Stomach (tissue), 8 donors: ENCODE measurements at regions not wholly inside any gene's neighbourhood (a gene's known extent, or its start where the extent isn't known, plus 50 kb on each side); places are given as distances from the start of the nearest gene placed in this dataset.
A peak's percentile ranks its signal among the peaks of the same experiment; 100 is the strongest.

Experiments used
- DNase-seq, 2 donors: peaks; one replicate each; pipeline versions ENCODE4 v3.0.0 to v3.0.0-alpha.2; 2013 to 2019
- H3K27ac ChIP-seq, 5 donors: fragments of 200-600 bp in 4 of 5; sonication (generic) in 4 of 5; one replicate each; pipeline ENCODE4 v1.5.1; 2013 to 2019; ENCODE audit warnings: mild to moderate bottlenecking in 1 of 5, moderate library complexity in 1 of 5
- H3K27me3 ChIP-seq, 3 donors: fragments of 200-600 bp; sonication (generic); one replicate each; pipeline ENCODE4 v1.5.1; 2017 to 2019; ENCODE audit warnings: mixed run types in 1 of 3
- H3K36me3 ChIP-seq, 4 donors: fragments of 200-600 bp; sonication (generic); 1 replicate in 3 of 4; 2 replicates in 1 of 4; pipeline ENCODE4 v1.5.1; 2016 to 2019
- H3K4me1 ChIP-seq, 4 donors: fragments of 200-600 bp; sonication (generic); one replicate each; pipeline ENCODE4 v1.5.1; 2016 to 2019
- H3K4me3 ChIP-seq, 4 donors: fragments of 200-600 bp; sonication (generic) in 3 of 4; one replicate each; pipeline ENCODE4 v1.5.1; 2016 to 2019; ENCODE audit warnings: mild to moderate bottlenecking in 1 of 4
- H3K9me3 ChIP-seq, 4 donors: fragments of 200-600 bp; sonication (generic); one replicate each; pipeline ENCODE4 v1.5.1; 2016 to 2019
- EP300 ChIP-seq: sonication (generic); formaldehyde crosslinking; IDR thresholded peaks from one replicate; pipeline ENCODE4 v1.6.1; 2017; ENCODE audit warnings: antibody characterized with exemption
- POLR2A ChIP-seq, 4 donors: fragments of 450-650 bp; IDR thresholded peaks; one replicate each; pipeline ENCODE4 v1.6.1; 2016; ENCODE audit warnings: antibody characterized with exemption in 4 of 4, control low read depth in 2 of 4, mild to moderate bottlenecking in 1 of 4, moderate library complexity in 1 of 4
- POLR2AphosphoS5 ChIP-seq, 3 donors: sonication (generic); formaldehyde crosslinking; IDR thresholded peaks; one replicate each; pipeline ENCODE4 v1.6.1; 2016; ENCODE audit warnings: antibody characterized with exemption in 3 of 3
- WGBS, 5 donors: extraction: QIAGEN DNeasy Blood & Tissue Kit in 3 of 5; methylation state at CpG; one replicate each; pipeline versions ENCODE4 v1.1.5 to v1.1.7; 2013 to 2018; 5-methylcytosine and 5-hydroxymethylcytosine counted together
- intact Hi-C: fragments of 100-400 bp; cut with DNase I; formaldehyde crosslinking; loops from one replicate; pipeline ENCODE4 v1.15.1; 2023; ENCODE audit warnings: low total_unique reads
- TF ChIP-seq, protein P1 (sequence below), 7 experiments: fragments of 450-650 bp in 4 of 7; fragments of 200-600 bp in 3 of 7; sonication (generic) in 3 of 7; IDR thresholded peaks; one replicate each; pipeline ENCODE4 v1.5.1; 2016 to 2019; ENCODE audit warnings: antibody characterized with exemption in 7 of 7, control low read depth in 2 of 7, mild to moderate bottlenecking in 1 of 7
- donor health status: healthy with polysubstance abuse.
- donor health status: Bipolar disorder and iron deficiency.
- donor health status: healthy.

DNA sequence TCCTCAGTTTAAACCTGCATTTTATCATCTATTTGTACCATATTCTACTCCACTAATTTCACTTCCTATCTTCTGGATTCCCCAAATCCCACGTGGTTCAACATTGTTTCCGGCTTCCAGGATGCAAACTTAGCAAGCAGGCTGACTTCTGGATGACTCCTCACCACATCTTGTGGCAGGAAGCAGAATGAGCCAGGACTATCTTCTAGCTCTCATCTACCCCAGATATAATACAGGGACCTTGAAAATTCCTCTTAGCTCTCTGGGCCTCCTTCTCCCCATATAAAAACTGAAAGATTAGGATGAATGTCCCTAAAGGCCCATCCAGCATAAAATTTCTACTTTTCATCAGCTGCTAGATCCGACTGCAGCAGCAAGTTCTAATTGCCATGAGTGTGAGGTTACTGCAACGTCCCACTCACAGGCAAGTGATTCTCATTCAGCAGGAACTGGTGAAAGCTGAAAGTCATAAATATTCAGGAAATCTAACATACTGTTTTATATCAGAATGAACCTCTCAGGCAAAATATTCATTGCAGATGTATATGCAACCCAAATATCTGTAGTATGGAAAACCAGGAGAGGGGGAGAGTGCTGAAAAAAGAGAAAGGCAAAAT lies 93.4 kb downstream of the KCTD12 start:
- Histone ChIP-seq H3K4me3 (no peak overlapping the region), H3K9me3 (no peaks in the 10 kb centered on the region), H3K27me3 (no peaks in the 10 kb centered on the region), H3K4me1 (peaks cover 0 to 8% (median 0%) of the 10 kb centered on the region in 4 donors), H3K27ac (peak overlapping the region in 1 of 5 donors; percentile 32), H3K36me3 (no peaks in the 10 kb centered on the region)
- peak in 1 of 2 donors; percentile 83 for DNase-seq
- 30 to 64% (median 59%) methylated on average over 4 of the region's 4 CpGs for WGBS, 5 donors
- intact Hi-C loops, result no loop called here
- TF ChIP-seq POLR2A (IDR thresholded peaks at IDR 0.05) (no peak), POLR2AphosphoS5 (IDR thresholded peaks at IDR 0.05) (no peak), EP300 (no peak)

DNA sequence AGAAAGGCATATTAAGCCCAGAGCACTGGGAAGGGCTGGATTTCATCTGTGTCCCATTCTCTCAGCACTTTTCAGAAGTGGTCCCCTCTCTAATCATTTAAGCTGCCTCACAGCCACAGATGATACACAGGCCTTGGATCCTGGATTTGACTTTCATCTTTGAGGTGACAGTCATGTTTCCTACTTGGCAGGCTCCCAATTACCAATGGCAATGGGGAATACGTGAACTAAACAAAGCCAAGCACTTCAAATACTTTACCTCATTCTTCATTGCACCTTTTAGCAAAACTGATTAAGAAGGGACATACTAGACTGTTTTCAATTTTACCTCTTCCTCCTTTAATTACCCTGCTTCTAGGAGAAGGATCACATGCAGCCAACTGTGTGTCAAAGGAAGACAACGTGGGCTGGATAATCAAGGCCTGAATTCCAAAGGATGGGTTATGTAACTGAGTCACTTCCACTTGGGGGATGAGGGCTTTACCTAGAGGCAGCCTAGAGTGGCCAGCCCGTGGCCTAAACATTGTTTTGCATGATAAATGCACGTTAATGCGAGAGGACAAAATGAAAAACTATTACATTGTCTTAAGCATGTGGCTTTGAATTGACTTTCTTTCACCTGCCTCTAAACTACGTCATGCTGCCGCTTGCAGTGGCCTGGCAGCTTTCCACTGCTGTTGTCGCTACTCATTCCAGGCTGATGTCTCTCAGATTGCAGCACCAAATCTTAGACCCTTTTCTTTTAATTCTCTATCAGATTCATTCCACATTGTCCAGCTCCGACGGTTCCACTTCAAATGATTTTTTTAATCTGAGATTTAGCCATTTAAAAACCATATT lies 95.0 kb downstream of the KCTD12 start:
- Histone ChIP-seq H3K9me3 (no peaks in the 10 kb centered on the region), H3K36me3 (no peaks in the 10 kb centered on the region), H3K27me3 (no peaks in the 10 kb centered on the region), H3K27ac (no peak overlapping the region), H3K4me1 (peaks cover 0 to 8% (median 0%) of the 10 kb centered on the region in 4 donors), H3K4me3 (no peak overlapping the region)
- DNase-seq, result peak in 1 of 2 donors; percentile 57
- TF ChIP-seq POLR2A (IDR thresholded peaks at IDR 0.05) (no peak), EP300 (no peak), POLR2AphosphoS5 (IDR thresholded peaks at IDR 0.05) (no peak)
- TF ChIP-seq, protein P1, sequence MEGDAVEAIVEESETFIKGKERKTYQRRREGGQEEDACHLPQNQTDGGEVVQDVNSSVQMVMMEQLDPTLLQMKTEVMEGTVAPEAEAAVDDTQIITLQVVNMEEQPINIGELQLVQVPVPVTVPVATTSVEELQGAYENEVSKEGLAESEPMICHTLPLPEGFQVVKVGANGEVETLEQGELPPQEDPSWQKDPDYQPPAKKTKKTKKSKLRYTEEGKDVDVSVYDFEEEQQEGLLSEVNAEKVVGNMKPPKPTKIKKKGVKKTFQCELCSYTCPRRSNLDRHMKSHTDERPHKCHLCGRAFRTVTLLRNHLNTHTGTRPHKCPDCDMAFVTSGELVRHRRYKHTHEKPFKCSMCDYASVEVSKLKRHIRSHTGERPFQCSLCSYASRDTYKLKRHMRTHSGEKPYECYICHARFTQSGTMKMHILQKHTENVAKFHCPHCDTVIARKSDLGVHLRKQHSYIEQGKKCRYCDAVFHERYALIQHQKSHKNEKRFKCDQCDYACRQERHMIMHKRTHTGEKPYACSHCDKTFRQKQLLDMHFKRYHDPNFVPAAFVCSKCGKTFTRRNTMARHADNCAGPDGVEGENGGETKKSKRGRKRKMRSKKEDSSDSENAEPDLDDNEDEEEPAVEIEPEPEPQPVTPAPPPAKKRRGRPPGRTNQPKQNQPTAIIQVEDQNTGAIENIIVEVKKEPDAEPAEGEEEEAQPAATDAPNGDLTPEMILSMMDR (IDR thresholded peaks at IDR 0.05), result no peak
- WGBS, 5 donors, result 53 to 72% (median 60%) methylated on average over 10 of the region's 10 CpGs
- intact Hi-C loops, result no loop called here

DNA sequence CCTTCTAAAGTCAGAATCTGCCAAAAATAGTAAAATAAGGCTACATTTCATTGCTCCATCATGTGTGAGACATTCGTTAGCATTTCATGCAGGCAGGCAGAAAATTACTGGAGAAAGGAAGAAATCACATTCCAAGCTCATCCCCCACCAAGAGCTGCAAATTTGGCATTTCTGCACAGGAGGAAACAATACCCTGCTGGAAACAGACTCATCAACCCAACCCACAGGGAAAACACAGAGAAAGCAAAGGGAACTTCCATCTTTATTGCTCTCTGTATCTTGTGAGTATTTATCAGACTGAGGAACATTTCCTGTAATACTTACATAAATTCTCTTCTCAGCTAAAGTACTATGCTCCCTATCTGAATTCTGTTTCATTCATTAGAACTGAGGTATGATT lies 95.7 kb downstream of the KCTD12 start:
- Histone ChIP-seq H3K27me3 (no peaks in the 10 kb centered on the region), H3K27ac (no peak overlapping the region), H3K36me3 (no peaks in the 10 kb centered on the region), H3K9me3 (no peaks in the 10 kb centered on the region), H3K4me1 (peaks cover 0 to 8% (median 0%) of the 10 kb centered on the region in 4 donors), H3K4me3 (no peak overlapping the region)
- TF ChIP-seq EP300 (no peak), POLR2AphosphoS5 (IDR thresholded peaks at IDR 0.05) (no peak), POLR2A (IDR thresholded peaks at IDR 0.05) (no peak)
- TF ChIP-seq, protein P1 (IDR thresholded peaks at IDR 0.05), result no peak
- intact Hi-C loops, result no loop called here
- DNase-seq, result no peak
- WGBS, 5 donors, result 66 to 85% (median 82%) methylated on average over 1 of the region's 1 CpG

DNA sequence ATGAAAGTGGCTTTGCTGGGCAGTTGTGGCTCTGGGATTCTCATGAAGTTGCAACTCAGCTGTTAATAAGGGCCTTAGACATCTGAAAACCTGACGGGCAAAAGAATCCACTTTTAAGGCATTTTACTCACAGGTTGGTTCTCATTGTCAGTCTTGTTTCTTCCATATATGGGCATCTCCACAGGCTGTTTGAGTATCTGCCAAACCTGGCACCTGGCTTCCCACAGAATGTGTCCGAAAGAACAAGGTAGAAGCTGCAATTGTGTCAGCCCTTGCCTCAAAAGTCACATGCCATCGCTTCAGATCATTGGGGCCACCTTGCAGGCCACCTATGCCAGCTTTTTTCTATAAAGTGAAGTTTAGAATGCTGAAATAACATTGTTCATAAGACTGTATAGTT lies 102.4 kb downstream of the KCTD12 start:
- Histone ChIP-seq H3K27me3 (no peaks in the 10 kb centered on the region), H3K27ac (no peak overlapping the region), H3K36me3 (no peaks in the 10 kb centered on the region), H3K4me1 (no peaks in the 10 kb centered on the region), H3K9me3 (no peaks in the 10 kb centered on the region), H3K4me3 (no peak overlapping the region)
- WGBS, 5 donors, result 67 to 92% (median 89%) methylated on average over 3 of the region's 3 CpGs
- intact Hi-C loops, result no loop called here
- TF ChIP-seq POLR2A (IDR thresholded peaks at IDR 0.05) (no peak), EP300 (no peak), POLR2AphosphoS5 (IDR thresholded peaks at IDR 0.05) (no peak)
- TF ChIP-seq, protein P1 (IDR thresholded peaks at IDR 0.05), result no peak
- DNase-seq, result no peak
